OCI-LY1 (cell line): ENCODE measurements at regions not wholly inside any gene's neighbourhood (a gene's known extent, or its start where the extent isn't known, plus 50 kb on each side); places are given as distances from the start of the nearest gene placed in this dataset.

Source experiments
- H2AFZ ChIP-seq: fragments of 200-600 bp; sonication (generic), shearing (Covaris generic); 2 replicates; pipeline ENCODE4 v1.6.0; 2014; ENCODE audit warnings: antibody characterized with exemption, mild to moderate bottlenecking, low read length
- H3F3A ChIP-seq: fragments of 200-600 bp; sonication (generic), shearing (Covaris generic); 2 replicates; pipeline ENCODE4 v1.6.0; 2014; ENCODE audit warnings: mild to moderate bottlenecking, antibody characterized with exemption, low read length, moderate library complexity; ENCODE audit not compliant: insufficient read depth
- H3K27ac ChIP-seq: fragments of 200-600 bp; sonication (generic); 2 replicates; pipeline ENCODE4 v1.5.1; 2014; ENCODE audit warnings: low read length, mixed run types, mild to moderate bottlenecking, low read depth; ENCODE audit not compliant: poor library complexity, severe bottlenecking
- H3K27me3 ChIP-seq: fragments of 200-600 bp; sonication (generic); 2 replicates; pipeline ENCODE4 v1.6.0; 2014; ENCODE audit warnings: antibody characterized with exemption, mild to moderate bottlenecking, low read length, moderate library complexity; ENCODE audit not compliant: insufficient read depth
- H3K36me3 ChIP-seq: fragments of 200-600 bp; sonication (generic); 2 replicates; pipeline ENCODE4 v1.6.1; 2014; ENCODE audit warnings: mild to moderate bottlenecking, antibody characterized with exemption, low read length, moderate library complexity, mixed read lengths; ENCODE audit not compliant: insufficient read depth
- H3K4me1 ChIP-seq: fragments of 200-600 bp; sonication (generic); 2 replicates; pipeline ENCODE4 v1.5.1; 2014; ENCODE audit warnings: mild to moderate bottlenecking, low read length, moderate library complexity; ENCODE audit not compliant: insufficient read depth, severe bottlenecking
- H3K4me2 ChIP-seq: fragments of 200-600 bp; sonication (generic), shearing (Covaris generic); 2 replicates; pipeline ENCODE4 v1.6.1; 2014; ENCODE audit warnings: low read length
- H3K4me3 ChIP-seq: fragments of 200-600 bp; sonication (generic); 2 replicates; pipeline ENCODE4 v1.5.1; 2014; ENCODE audit warnings: low read length, low read depth, mild to moderate bottlenecking, mixed read lengths; ENCODE audit not compliant: poor library complexity, severe bottlenecking
- H3K79me2 ChIP-seq: fragments of 200-600 bp; shearing (Covaris generic); 2 replicates; pipeline ENCODE4 v1.6.1; 2016; ENCODE audit warnings: mixed run types, low read length, mixed read lengths; ENCODE audit not compliant: insufficient read depth
- H3K9ac ChIP-seq: fragments of 200-600 bp; sonication (generic), shearing (Covaris generic); 2 replicates; pipeline ENCODE4 v1.6.1; 2014; ENCODE audit warnings: mild to moderate bottlenecking, low read length, mixed read lengths
- H3K9me2 ChIP-seq: fragments of 200-600 bp; sonication (generic), shearing (Covaris generic); 2 replicates; pipeline ENCODE4 v1.6.1; 2014; ENCODE audit warnings: low read depth, mild to moderate bottlenecking, low read length, mixed read lengths
- H3K9me3 ChIP-seq: fragments of 200-600 bp; shearing (Covaris generic); 2 replicates; pipeline ENCODE4 v1.6.1; 2014; ENCODE audit warnings: low read length, mixed read lengths
- H4K20me1 ChIP-seq: fragments of 200-600 bp; sonication (generic), shearing (Covaris generic); 2 replicates; pipeline ENCODE4 v1.6.0; 2016; ENCODE audit warnings: mild to moderate bottlenecking, low read length; ENCODE audit not compliant: insufficient read depth
- EZH2 ChIP-seq: fragments of 200-600 bp; sonication (generic), shearing (Covaris generic); IDR thresholded peaks from 2 replicates; pipeline ENCODE4 v1.8.0; 2017; ENCODE audit warnings: borderline replicate concordance, mixed run types, mild to moderate bottlenecking, antibody characterized with exemption, low read length, moderate library complexity, mixed read lengths
- TF ChIP-seq, protein P1 (sequence below): fragments of 200-600 bp; sonication (generic), shearing (Covaris generic); IDR thresholded peaks from 2 replicates; pipeline ENCODE4 v1.5.1; 2017; ENCODE audit warnings: mild to moderate bottlenecking, antibody characterized with exemption, low read length, moderate library complexity, mixed read lengths

DNA sequence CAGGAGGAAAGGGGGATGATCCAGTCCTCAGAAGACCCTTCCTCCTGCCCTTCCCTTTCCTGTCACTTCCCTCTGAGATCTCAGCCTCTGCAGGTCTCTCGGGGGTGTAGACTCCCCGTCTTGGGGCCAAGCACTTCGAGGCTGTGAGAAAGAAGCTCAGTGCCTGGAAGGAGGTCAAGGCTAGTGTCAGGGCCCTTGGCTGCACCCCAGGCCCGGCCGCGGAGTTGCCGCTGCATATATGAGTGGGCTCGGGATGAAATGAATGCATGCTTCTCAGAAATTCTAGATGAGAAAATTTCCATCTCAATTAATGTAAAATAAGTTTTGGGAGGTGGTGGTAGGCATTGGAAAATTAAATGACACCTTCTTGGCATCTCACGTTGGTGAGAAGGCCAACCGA, 1313.7 kb downstream of the BRD1 start:
- no peak overlapping the region for H3K9ac ChIP-seq
- TF ChIP-seq, protein P1, sequence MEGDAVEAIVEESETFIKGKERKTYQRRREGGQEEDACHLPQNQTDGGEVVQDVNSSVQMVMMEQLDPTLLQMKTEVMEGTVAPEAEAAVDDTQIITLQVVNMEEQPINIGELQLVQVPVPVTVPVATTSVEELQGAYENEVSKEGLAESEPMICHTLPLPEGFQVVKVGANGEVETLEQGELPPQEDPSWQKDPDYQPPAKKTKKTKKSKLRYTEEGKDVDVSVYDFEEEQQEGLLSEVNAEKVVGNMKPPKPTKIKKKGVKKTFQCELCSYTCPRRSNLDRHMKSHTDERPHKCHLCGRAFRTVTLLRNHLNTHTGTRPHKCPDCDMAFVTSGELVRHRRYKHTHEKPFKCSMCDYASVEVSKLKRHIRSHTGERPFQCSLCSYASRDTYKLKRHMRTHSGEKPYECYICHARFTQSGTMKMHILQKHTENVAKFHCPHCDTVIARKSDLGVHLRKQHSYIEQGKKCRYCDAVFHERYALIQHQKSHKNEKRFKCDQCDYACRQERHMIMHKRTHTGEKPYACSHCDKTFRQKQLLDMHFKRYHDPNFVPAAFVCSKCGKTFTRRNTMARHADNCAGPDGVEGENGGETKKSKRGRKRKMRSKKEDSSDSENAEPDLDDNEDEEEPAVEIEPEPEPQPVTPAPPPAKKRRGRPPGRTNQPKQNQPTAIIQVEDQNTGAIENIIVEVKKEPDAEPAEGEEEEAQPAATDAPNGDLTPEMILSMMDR: no peak
- no peak for TF ChIP-seq EZH2
- no peak overlapping the region for H3K27ac ChIP-seq
- no peaks in the 10 kb centered on the region for H3K79me2 ChIP-seq
- no peak overlapping the region for H3K4me2 ChIP-seq
- no peaks in the 10 kb centered on the region for H3K4me1 ChIP-seq
- H4K20me1 ChIP-seq: no peaks in the 10 kb centered on the region
- H2AFZ ChIP-seq: no peak overlapping the region
- no peak overlapping the region for H3K4me3 ChIP-seq
- no peaks in the 10 kb centered on the region for H3K27me3 ChIP-seq
- H3K9me2 ChIP-seq: no peaks in the 10 kb centered on the region
- no peaks in the 10 kb centered on the region for H3K36me3 ChIP-seq
- H3F3A ChIP-seq: no peaks in the 10 kb centered on the region
- H3K9me3 ChIP-seq: no peaks in the 10 kb centered on the region

DNA sequence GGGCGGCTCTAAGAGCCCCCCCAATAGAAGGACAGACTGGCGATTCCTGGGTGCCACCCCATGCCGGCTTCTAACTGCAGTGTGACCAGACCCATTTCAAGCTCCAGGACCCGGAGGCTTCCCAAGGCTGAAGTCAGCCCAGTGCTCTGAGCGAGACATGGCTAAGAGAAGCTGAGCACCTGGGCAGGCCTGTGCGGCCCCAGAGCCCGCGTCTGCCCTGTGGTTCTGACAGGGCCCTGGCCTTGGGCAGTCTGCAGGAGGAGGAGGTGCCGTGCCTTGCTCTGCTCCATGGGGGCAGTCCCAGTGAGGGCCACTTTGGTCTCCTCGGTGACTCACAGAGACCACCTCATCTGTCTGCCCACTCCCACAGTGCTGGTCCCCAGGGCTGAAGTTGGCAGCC, 1314.2 kb downstream of the BRD1 start:
- no peaks in the 10 kb centered on the region for H3K9me2 ChIP-seq
- no peak overlapping the region for H2AFZ ChIP-seq
- no peaks in the 10 kb centered on the region for H3K9me3 ChIP-seq
- no peaks in the 10 kb centered on the region for H3K27me3 ChIP-seq
- no peaks in the 10 kb centered on the region for H4K20me1 ChIP-seq
- H3K36me3 ChIP-seq: no peaks in the 10 kb centered on the region
- no peak overlapping the region for H3K4me3 ChIP-seq
- no peaks in the 10 kb centered on the region for H3F3A ChIP-seq
- H3K9ac ChIP-seq: no peak overlapping the region
- H3K27ac ChIP-seq: no peak overlapping the region
- no peaks in the 10 kb centered on the region for H3K79me2 ChIP-seq
- H3K4me2 ChIP-seq: no peak overlapping the region
- no peak for TF ChIP-seq EZH2
- TF ChIP-seq, protein P1: no peak
- H3K4me1 ChIP-seq: no peaks in the 10 kb centered on the region

DNA sequence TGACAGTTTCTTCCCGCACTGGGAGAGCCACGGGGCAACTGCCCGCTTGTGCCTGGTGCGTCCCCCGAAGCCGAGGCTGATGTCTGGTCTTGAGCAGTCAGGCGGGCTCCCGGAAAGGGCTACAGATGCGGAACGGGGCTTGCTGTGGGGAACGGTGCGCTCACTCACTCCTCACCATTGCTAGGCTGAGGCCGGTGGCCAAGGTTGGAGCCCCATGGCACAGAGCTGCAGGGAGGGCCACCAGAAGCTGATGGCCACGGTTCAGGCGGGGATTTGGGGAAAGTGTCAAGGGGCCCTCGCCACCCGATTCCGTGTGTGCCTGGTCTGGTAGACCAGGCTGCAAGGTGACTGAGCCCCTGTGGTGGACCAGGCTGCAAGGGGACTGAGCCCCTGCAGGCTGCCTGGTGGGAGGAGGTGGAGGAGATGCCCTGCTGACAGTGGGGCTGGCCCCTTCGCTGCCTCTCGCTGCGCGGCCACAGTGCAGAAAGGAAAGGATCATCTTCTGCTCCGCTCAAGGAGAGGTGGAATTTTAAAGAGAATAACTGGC, 1315.8 kb downstream of the BRD1 start:
- no peaks in the 10 kb centered on the region for H3F3A ChIP-seq
- H3K79me2 ChIP-seq: no peaks in the 10 kb centered on the region
- no peak overlapping the region for H3K27ac ChIP-seq
- no peaks in the 10 kb centered on the region for H4K20me1 ChIP-seq
- no peaks in the 10 kb centered on the region for H3K36me3 ChIP-seq
- H3K9ac ChIP-seq: no peak overlapping the region
- H3K27me3 ChIP-seq: no peaks in the 10 kb centered on the region
- H2AFZ ChIP-seq: no peak overlapping the region
- no peaks in the 10 kb centered on the region for H3K4me1 ChIP-seq
- H3K9me3 ChIP-seq: no peaks in the 10 kb centered on the region
- H3K4me2 ChIP-seq: no peak overlapping the region
- no peak for TF ChIP-seq EZH2
- TF ChIP-seq, protein P1: no peak
- H3K4me3 ChIP-seq: no peak overlapping the region
- no peaks in the 10 kb centered on the region for H3K9me2 ChIP-seq
